HCT116 (cell line): ENCODE measurements at regions not wholly inside any gene's neighbourhood (a gene's known extent, or its start where the extent isn't known, plus 50 kb on each side); places are given as distances from the start of the nearest gene placed in this dataset.

Source experiments
- ATAC-seq: fragments of 200-7000 bp; cut with Tn5 transposase; 2 replicates; pipeline ENCODE4 v1.9.1; 2020; ENCODE audit warnings: mild to moderate bottlenecking, moderate library complexity
- BruUV-seq: library from RNA; stranded (reverse); fragments of 400-500 nt; replicated peaks from 2 replicates; lab custom pipeline; 2021; lab: Mats Ljungman, UMichigan
- CTCF ChIA-PET: fragments of 300-600 bp; sonication (Branson Sonifier 250); formaldehyde crosslinking; loops from one replicate; lab custom pipeline; 2021; ENCODE audit warnings: antibody characterized with exemption; lab: Charles Lee
- POLR2A ChIA-PET: fragments of 300-600, 350-600 bp; sonication (Branson Sonifier 250); formaldehyde crosslinking; loops from one replicate; lab custom pipeline; 2021; ENCODE audit warnings: antibody characterized with exemption; lab: Charles Lee
- RAD21 ChIA-PET, 2 experiments: fragments of 300-600 bp; sonication (Branson Sonifier 250); formaldehyde crosslinking; loops; one replicate each; lab custom pipeline; 2023; ENCODE audit warnings: low total read pairs in 2 of 2; ENCODE audit not compliant: uncharacterized antibody in 2 of 2, unreplicated experiment in 2 of 2, low non-redundant PET in 1 of 2; lab: Charles Lee
- DNase-seq: peaks from one replicate; pipeline ENCODE4 v3.0.0-alpha.2; 2010; ENCODE audit warnings: low read depth, low spot score
- H2AFZ ChIP-seq: fragments of 200-600 bp; shearing (Covaris generic), sonication (generic); 2 replicates; pipeline ENCODE4 v1.6.1; 2017; ENCODE audit warnings: low read depth, mixed run types, mixed read lengths, antibody characterized with exemption, low read length; ENCODE audit not compliant: poor library complexity, severe bottlenecking
- H3K27ac ChIP-seq: 2 replicates; pipeline ENCODE4 v1.5.1; 2012; ENCODE audit warnings: low read depth, low read length
- H3K27me3 ChIP-seq: fragments of 200-600 bp; sonication (generic); 2 replicates; pipeline ENCODE4 v1.6.1; 2016; ENCODE audit warnings: mixed run types, low read length, mixed read lengths; ENCODE audit not compliant: insufficient read depth
- H3K36me3 ChIP-seq, 2 experiments: fragments of 200-500 bp in 1 of 2; fragments of 200-600 bp in 1 of 2; sonication (Bioruptor generic) in 1 of 2; sonication (generic) in 1 of 2; 2 replicates each; pipeline versions ENCODE4 v1.5.1 to v1.6.1; 2014 to 2016; ENCODE audit warnings: low read length in 2 of 2, inconsistent platforms in 1 of 2, mixed read lengths in 1 of 2, mixed run types in 1 of 2; ENCODE audit not compliant: insufficient read depth in 2 of 2, control insufficient read depth in 1 of 2
- H3K4me1 ChIP-seq, 2 experiments: fragments of 200-600 bp in 1 of 2; sonication (generic) in 1 of 2; 2 replicates each; pipeline versions ENCODE4 v1.5.1 to v1.6.1; 2012 to 2017; ENCODE audit warnings: low read length in 2 of 2, inconsistent platforms in 1 of 2, mild to moderate bottlenecking in 1 of 2, mixed read lengths in 1 of 2, mixed run types in 1 of 2, moderate library complexity in 1 of 2; ENCODE audit not compliant: insufficient read depth in 2 of 2, control insufficient read depth in 1 of 2
- H3K4me2 ChIP-seq: fragments of 200-600 bp; sonication (generic); 2 replicates; pipeline ENCODE4 v1.6.1; 2017; ENCODE audit warnings: mixed run types, low read length, mixed read lengths
- H3K4me3 ChIP-seq, 2 experiments: fragments of 200-600 bp in 1 of 2; sonication (generic) in 1 of 2; replicated peaks in 1 of 2; 2 replicates each; pipeline ENCODE4 v1.5.1; 2011 to 2016; ENCODE audit warnings: low read length in 2 of 2, control low read depth in 1 of 2, low read depth in 1 of 2, mild to moderate bottlenecking in 1 of 2, mixed read lengths in 1 of 2, mixed run types in 1 of 2
- H3K79me2 ChIP-seq: fragments of 200-600 bp; sonication (generic); 2 replicates; pipeline ENCODE4 v1.6.1; 2017; ENCODE audit warnings: mild to moderate bottlenecking, mixed run types, low read length, moderate library complexity, mixed read lengths; ENCODE audit not compliant: insufficient read depth
- H3K9ac ChIP-seq: fragments of 200-600 bp; sonication (generic); 2 replicates; pipeline ENCODE4 v1.6.1; 2016; ENCODE audit warnings: low read length, mixed read lengths
- H3K9me2 ChIP-seq: fragments of 200-600 bp; sonication (generic), shearing (Covaris generic); 2 replicates; pipeline ENCODE4 v1.6.1; 2017; ENCODE audit warnings: mixed run types, mild to moderate bottlenecking, moderate library complexity; ENCODE audit not compliant: insufficient read depth
- H3K9me3 ChIP-seq, 2 experiments: fragments of 200-500 bp in 1 of 2; fragments of 200-600 bp in 1 of 2; sonication (Bioruptor generic) in 1 of 2; sonication (generic) in 1 of 2; 2 replicates each; pipeline ENCODE4 v1.6.1; 2014 to 2017; ENCODE audit warnings: low read length in 2 of 2, mixed read lengths in 2 of 2, inconsistent platforms in 1 of 2, low read depth in 1 of 2, mild to moderate bottlenecking in 1 of 2, mixed run types in 1 of 2, moderate library complexity in 1 of 2; ENCODE audit not compliant: control insufficient read depth in 1 of 2, insufficient read depth in 1 of 2
- H4K20me1 ChIP-seq: fragments of 200-600 bp; sonication (generic), shearing (Covaris generic); 2 replicates; pipeline ENCODE4 v1.6.1; 2017; ENCODE audit warnings: mixed run types, mild to moderate bottlenecking, moderate library complexity; ENCODE audit not compliant: insufficient read depth
- CBX3 ChIP-seq: IDR thresholded peaks from 2 replicates; pipeline ENCODE4 v1.6.1; 2012; ENCODE audit warnings: low read depth
- CEBPB ChIP-seq: IDR thresholded peaks from 2 replicates; pipeline ENCODE4 v1.6.1; 2012; ENCODE audit warnings: low read depth
- EGR1 ChIP-seq: IDR thresholded peaks from 2 replicates; pipeline ENCODE4 v1.6.1; 2012; ENCODE audit warnings: low read depth
- ELF1 ChIP-seq: IDR thresholded peaks from 2 replicates; pipeline ENCODE4 v1.6.1; 2012; ENCODE audit warnings: low read depth, borderline replicate concordance
- FOSL1 ChIP-seq: IDR thresholded peaks from 2 replicates; pipeline ENCODE4 v1.6.1; 2012; ENCODE audit warnings: low read depth
- JUND ChIP-seq: IDR thresholded peaks from 2 replicates; pipeline ENCODE4 v1.6.1; 2012
- POLR2A ChIP-seq: IDR thresholded peaks from 2 replicates; pipeline ENCODE4 v1.7.0; 2011; ENCODE audit warnings: borderline replicate concordance; ENCODE audit not compliant: insufficient read depth, insufficient read length; ENCODE audit errors: extremely low read depth
- POLR2AphosphoS5 ChIP-seq: IDR thresholded peaks from 2 replicates; pipeline ENCODE4 v1.6.1; 2011; ENCODE audit warnings: mild to moderate bottlenecking, low read depth, low read length, moderate library complexity
- SRF ChIP-seq: IDR thresholded peaks from 2 replicates; pipeline ENCODE4 v1.6.1; 2012; ENCODE audit warnings: low read depth
- YY1 ChIP-seq: IDR thresholded peaks from 2 replicates; pipeline ENCODE4 v1.6.1; 2011; ENCODE audit warnings: low read length, low read depth, moderate library complexity, mild to moderate bottlenecking; ENCODE audit not compliant: insufficient replicate concordance; ENCODE audit errors: extremely low read depth
- ZBTB33 ChIP-seq: IDR thresholded peaks from 2 replicates; pipeline ENCODE4 v1.6.1; 2011; ENCODE audit warnings: mild to moderate bottlenecking, low read length, moderate library complexity; ENCODE audit not compliant: insufficient replicate concordance; ENCODE audit errors: extremely low read depth
- ZNF274 ChIP-seq: fragments of 200-500 bp; sonication (Bioruptor generic); IDR thresholded peaks from 2 replicates; pipeline ENCODE4 v1.6.1; 2014; ENCODE audit warnings: mild to moderate bottlenecking, low read depth, low read length, inconsistent platforms
- intact Hi-C: fragments of 100-400 bp; cut with micrococcal nuclease; formaldehyde crosslinking; loops from 2 replicates; pipeline ENCODE4 v1.10.0; 2022

GRCh38 chr12:108392284-108392683, 53.2 kb upstream of the CMKLR1 start:
- ChIA-PET RAD21 (no interaction called here), CTCF (no interaction called here), POLR2A (no interaction called here)
- H3K79me2 ChIP-seq: no peaks in the 10 kb centered on the region
- intact Hi-C loops: no loop called here
- no peaks in the 10 kb centered on the region for H3K36me3 ChIP-seq
- H3K4me3 ChIP-seq: no peak overlapping the region
- peaks cover 33% of the 10 kb centered on the region for H3K27me3 ChIP-seq
- no peaks in the 10 kb centered on the region for H3K9me3 ChIP-seq
- ATAC-seq (no peak), DNase-seq (no peak)
- no peaks in the 10 kb centered on the region for H3K9me2 ChIP-seq
- no TSS peak for BruUV-seq
- H3K4me2 ChIP-seq: no peak overlapping the region
- no peak overlapping the region for H3K27ac ChIP-seq
- H4K20me1 ChIP-seq: no peaks in the 10 kb centered on the region
- TF ChIP-seq JUND (no peak), ZNF274 (no peak), YY1 (no peak), SRF (no peak), CEBPB (no peak), CBX3 (no peak), FOSL1 (no peak), POLR2A (no peak), ZBTB33 (no peak)
- no peak overlapping the region for H3K9ac ChIP-seq
- no peaks in the 10 kb centered on the region for H3K4me1 ChIP-seq
- H2AFZ ChIP-seq: no peak overlapping the region

- Histone ChIP-seq H3K9me2 (no peaks in the 10 kb centered on the region), H2AFZ (no peak overlapping the region), H3K36me3 (no peaks in the 10 kb centered on the region), H3K4me3 (no peak overlapping the region), H3K9me3 (no peaks in the 10 kb centered on the region), H3K79me2 (no peaks in the 10 kb centered on the region), H3K4me1 (no peaks in the 10 kb centered on the region), H3K27me3 (peaks cover 43% of the 10 kb centered on the region), H4K20me1 (no peaks in the 10 kb centered on the region), H3K4me2 (no peak overlapping the region), H3K9ac (no peak overlapping the region), H3K27ac (no peak overlapping the region)
- BruUV-seq: no TSS peak
- ATAC-seq: no peak
- RAD21 ChIA-PET: no interaction called here
- intact Hi-C loops: no loop called here
- TF ChIP-seq SRF: no peak
- no peak for TF ChIP-seq ZBTB33
- TF ChIP-seq EGR1: no peak
- TF ChIP-seq ZNF274: no peak
- no peak for TF ChIP-seq POLR2AphosphoS5
- TF ChIP-seq ELF1: no peak
- no peak for TF ChIP-seq POLR2A
- POLR2A ChIA-PET: no interaction called here
- CTCF ChIA-PET: no interaction called here
- DNase-seq: no peak
Measured at GRCh38 chr12:108390495-108391203, 51.5 kb upstream of the CMKLR1 start.
